ENCODE measurements at regions not wholly inside any gene's neighbourhood (a gene's known extent, or its start where the extent isn't known, plus 50 kb on each side); places are given as distances from the start of the nearest gene placed in this dataset.

DNA sequence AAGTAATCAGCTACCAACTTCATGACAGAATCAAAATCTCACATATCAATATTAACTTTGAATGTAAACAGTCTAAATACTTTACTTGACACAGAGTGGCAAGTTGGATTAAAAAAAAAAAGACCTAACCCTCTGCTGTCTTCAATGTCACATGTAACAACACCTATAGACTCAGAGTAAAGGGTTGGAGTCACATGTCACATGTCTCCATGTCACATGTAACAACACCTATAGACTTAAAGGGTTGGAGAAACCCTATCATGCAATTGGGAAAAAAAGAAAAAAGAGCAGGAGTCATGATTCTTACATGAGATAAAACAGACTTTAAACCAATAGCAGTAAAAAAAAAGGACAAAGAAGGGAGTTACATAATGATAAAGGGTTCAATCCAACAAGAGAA is 665.3 kb upstream of the LRRTM1 start:
- TF ChIP-seq ZNF212 (CRISPR knock-in tag; IDR thresholded peaks at IDR 0.05) (no peak), PML (IDR thresholded peaks at IDR 0.05; ENCODE audit: low read length) (no peak)
- TF ChIP-seq, protein P1, sequence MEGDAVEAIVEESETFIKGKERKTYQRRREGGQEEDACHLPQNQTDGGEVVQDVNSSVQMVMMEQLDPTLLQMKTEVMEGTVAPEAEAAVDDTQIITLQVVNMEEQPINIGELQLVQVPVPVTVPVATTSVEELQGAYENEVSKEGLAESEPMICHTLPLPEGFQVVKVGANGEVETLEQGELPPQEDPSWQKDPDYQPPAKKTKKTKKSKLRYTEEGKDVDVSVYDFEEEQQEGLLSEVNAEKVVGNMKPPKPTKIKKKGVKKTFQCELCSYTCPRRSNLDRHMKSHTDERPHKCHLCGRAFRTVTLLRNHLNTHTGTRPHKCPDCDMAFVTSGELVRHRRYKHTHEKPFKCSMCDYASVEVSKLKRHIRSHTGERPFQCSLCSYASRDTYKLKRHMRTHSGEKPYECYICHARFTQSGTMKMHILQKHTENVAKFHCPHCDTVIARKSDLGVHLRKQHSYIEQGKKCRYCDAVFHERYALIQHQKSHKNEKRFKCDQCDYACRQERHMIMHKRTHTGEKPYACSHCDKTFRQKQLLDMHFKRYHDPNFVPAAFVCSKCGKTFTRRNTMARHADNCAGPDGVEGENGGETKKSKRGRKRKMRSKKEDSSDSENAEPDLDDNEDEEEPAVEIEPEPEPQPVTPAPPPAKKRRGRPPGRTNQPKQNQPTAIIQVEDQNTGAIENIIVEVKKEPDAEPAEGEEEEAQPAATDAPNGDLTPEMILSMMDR (IDR thresholded peaks at IDR 0.05 in 2 of 3, conservative IDR thresholded peaks at IDR 0.05 in 1 of 3; ENCODE audit: insufficient read depth in 2 of 3, low read depth in 1 of 3, low read length in 3 of 3) = no peak
